ENCODE measurements at regions not wholly inside any gene's neighbourhood (a gene's known extent, or its start where the extent isn't known, plus 50 kb on each side); places are given as distances from the start of the nearest gene placed in this dataset.

GRCh38 chr9:75454043-75454442, 365.7 kb downstream of the OSTF1 start:
- TF ChIP-seq CREB5 (CRISPR knock-in tag; IDR thresholded peaks at IDR 0.05; ENCODE audit: low read depth), result no peak
- TF ChIP-seq ZFP30 (CRISPR knock-in tag; IDR thresholded peaks at IDR 0.05), result no peak
- TF ChIP-seq POU6F1 (CRISPR knock-in tag; IDR thresholded peaks at IDR 0.05; ENCODE audit: borderline replicate concordance, low read depth), result no peak
- no peak for TF ChIP-seq ISL1 (CRISPR knock-in tag; IDR thresholded peaks at IDR 0.05)
- no peak for TF ChIP-seq ZC3H10 (CRISPR knock-in tag; IDR thresholded peaks at IDR 0.05)
- TF ChIP-seq TSHZ2 (CRISPR knock-in tag; IDR thresholded peaks at IDR 0.05), result no peak
- TF ChIP-seq ZNF8 (CRISPR knock-in tag; IDR thresholded peaks at IDR 0.05), result no peak

Measured in SK-N-SH treated with all-trans-retinoic acid at 6 μM for 48 hours (cell line).